K562 (cell line): ENCODE measurements at regions not wholly inside any gene's neighbourhood (a gene's known extent, or its start where the extent isn't known, plus 50 kb on each side); places are given as distances from the start of the nearest gene placed in this dataset.

Experiments used
- ATAC-seq: fragments of 200-7000 bp; cut with Tn5 transposase; 3 replicates; pipeline ENCODE4 v1.9.1; 2020; ENCODE audit warnings: moderate library complexity
- BruUV-seq: library from RNA; stranded (reverse); fragments of 400-500 nt; replicated peaks from 2 replicates; lab custom pipeline; 2021; lab: Mats Ljungman, UMichigan
- CTCF ChIA-PET: fragments of 300-600 bp; formaldehyde crosslinking; extraction: SDS; loops from one replicate; lab custom pipeline; 2021; ENCODE audit warnings: low intra/inter-chr PET ratio; lab: Yijun Ruan, JAX
- POLR2A ChIA-PET: fragments of 300-600, 350-650 bp; sonication (Branson Sonifier 250); formaldehyde crosslinking; extraction: SDS; loops from one replicate; lab custom pipeline; 2021; ENCODE audit warnings: antibody characterized with exemption, inconsistent platforms; lab: Yijun Ruan, JAX
- DNase-seq, 4 experiments: peaks; one replicate each; pipeline versions ENCODE4 v3.0.0 to v3.0.0-alpha.2; 2011 to 2018; ENCODE audit warnings: low spot score in 3 of 4, mixed read lengths in 3 of 4; ENCODE audit errors: extremely low read depth in 1 of 4
- FAIRE-seq: peaks from 2 replicates; lab custom pipeline; 2011; peaks lifted over from hg19 to GRCh38; lab: Jason Lieb, UNC
- H2AFZ ChIP-seq: 2 replicates; pipeline ENCODE4 v1.6.0; 2011; ENCODE audit warnings: low read depth, low read length, control low read depth, inconsistent platforms
- H3K27ac ChIP-seq: fragments of 200-600 bp; 3 replicates; pipeline ENCODE4 v1.8.0; 2011; ENCODE audit warnings: low read depth, mild to moderate bottlenecking, control low read depth, inconsistent platforms, low read length, moderate library complexity, mixed read lengths; ENCODE audit errors: extremely low read depth
- H3K27me3 ChIP-seq, 2 experiments: fragments of 300-600 bp in 1 of 2; 2 replicates in 1 of 2; 3 replicates in 1 of 2; pipeline versions ENCODE4 v1.6.0 to v1.8.0; 2011; ENCODE audit warnings: inconsistent platforms in 2 of 2, low read length in 2 of 2, mild to moderate bottlenecking in 1 of 2, mixed read lengths in 1 of 2, moderate library complexity in 1 of 2; ENCODE audit not compliant: control insufficient read depth in 2 of 2, insufficient read depth in 2 of 2
- H3K36me3 ChIP-seq: fragments of 300-600 bp; 3 replicates; pipeline ENCODE4 v1.8.0; 2011; ENCODE audit warnings: mild to moderate bottlenecking, low read length, inconsistent platforms; ENCODE audit not compliant: control insufficient read depth, insufficient read depth
- H3K4me1 ChIP-seq, 2 experiments: fragments of 200-600 bp in 1 of 2; replicated peaks in 1 of 2; 2 replicates in 1 of 2; 3 replicates in 1 of 2; pipeline versions ENCODE4 v1.5.1 to v1.8.0; 2011; ENCODE audit warnings: inconsistent platforms in 2 of 2, low read length in 2 of 2, mild to moderate bottlenecking in 1 of 2, mixed read lengths in 1 of 2, moderate library complexity in 1 of 2; ENCODE audit not compliant: control insufficient read depth in 2 of 2, insufficient read depth in 2 of 2
- H3K4me2 ChIP-seq: 2 replicates; pipeline ENCODE4 v1.6.1; 2011; ENCODE audit warnings: low read length, control low read depth, inconsistent platforms, mixed read lengths; ENCODE audit not compliant: insufficient read depth
- H3K4me3 ChIP-seq: fragments of 200-600 bp; sonication (generic), shearing (Covaris generic); 2 replicates; pipeline ENCODE4 v1.5.1; 2016; ENCODE audit warnings: control low read depth, inconsistent platforms
- H3K79me2 ChIP-seq: fragments of 200-600 bp; 3 replicates; pipeline ENCODE4 v1.8.0; 2011; ENCODE audit warnings: low read length, inconsistent platforms; ENCODE audit not compliant: control insufficient read depth, insufficient read depth
- H3K9ac ChIP-seq, 2 experiments: 2 replicates each; pipeline versions ENCODE4 v1.6.0 to v1.6.1; 2011; ENCODE audit warnings: low read depth in 2 of 2, low read length in 2 of 2, control low read depth in 1 of 2, inconsistent platforms in 1 of 2, mild to moderate bottlenecking in 1 of 2, mixed read lengths in 1 of 2; ENCODE audit not compliant: insufficient read depth in 1 of 2
- H3K9me1 ChIP-seq: one replicate; pipeline ENCODE4 v1.6.0; 2011; ENCODE audit warnings: inconsistent platforms, mild to moderate bottlenecking, low read length, moderate library complexity; ENCODE audit not compliant: control insufficient read depth, insufficient read depth
- H3K9me3 ChIP-seq: replicated peaks from 2 replicates; pipeline ENCODE4 v1.5.1; 2011; ENCODE audit warnings: low read depth, low read length, inconsistent platforms; ENCODE audit not compliant: control insufficient read depth, insufficient read depth
- H4K20me1 ChIP-seq: replicated peaks from 2 replicates; pipeline ENCODE4 v1.6.1; 2011; ENCODE audit warnings: low read length, inconsistent platforms, mixed read lengths; ENCODE audit not compliant: control insufficient read depth, insufficient read depth
- ATF7 ChIP-seq: fragments of 450-650 bp; IDR thresholded peaks from 2 replicates; pipeline ENCODE4 v1.7.1; 2014; ENCODE audit warnings: mild to moderate bottlenecking, moderate library complexity
- ERF ChIP-seq: fragments of 450-650 bp; formaldehyde crosslinking; IDR thresholded peaks from 2 replicates; pipeline ENCODE4 v1.4.0; 2020; ENCODE audit warnings: mild to moderate bottlenecking, mixed read lengths
- GABPA ChIP-seq: fragments of 200-800 bp; sonication (Bioruptor generic); conservative IDR thresholded peaks from 2 replicates; pipeline ENCODE4 v1.6.1; 2016; ENCODE audit warnings: low read depth, missing genetic modification characterization, missing compliant biosample characterization
- MEIS2 ChIP-seq: fragments of 450-650 bp; IDR thresholded peaks from 2 replicates; pipeline ENCODE4 v1.6.1; 2014; ENCODE audit warnings: mild to moderate bottlenecking; ENCODE audit not compliant: partially characterized antibody
- MTA3 ChIP-seq: fragments of 450-650 bp; formaldehyde crosslinking; IDR thresholded peaks from 2 replicates; pipeline ENCODE4 v1.6.1; 2017; ENCODE audit warnings: mild to moderate bottlenecking, borderline replicate concordance
- NFE2 ChIP-seq: IDR thresholded peaks from 2 replicates; pipeline ENCODE4 v1.6.1; 2014; ENCODE audit warnings: antibody characterized with exemption, low read depth
- NR4A1 ChIP-seq, 2 experiments: fragments of 250-450 bp in 1 of 2; fragments of 450-650 bp in 1 of 2; sonication (Bioruptor Pico) in 1 of 2; IDR thresholded peaks; 2 replicates each; pipeline versions ENCODE4 v1.4.0 to v1.6.1; 2016 to 2020; ENCODE audit warnings: mild to moderate bottlenecking in 2 of 2, missing compliant biosample characterization in 1 of 2, missing genetic modification characterization in 1 of 2, moderate library complexity in 1 of 2
- PPARD ChIP-seq: fragments of 250-450 bp; sonication (Bioruptor Pico); IDR thresholded peaks from 2 replicates; pipeline ENCODE4 v1.8.0; 2022; ENCODE audit warnings: inconsistent platforms, mild to moderate bottlenecking, moderate library complexity
- RAD51 ChIP-seq: fragments of 450-650 bp; IDR thresholded peaks from 2 replicates; pipeline ENCODE4 v1.7.1; 2016; ENCODE audit warnings: low read depth, mild to moderate bottlenecking, borderline replicate concordance
- RBM39 ChIP-seq: fragments of 200-400 bp; formaldehyde crosslinking; optimal IDR thresholded peaks from 2 replicates; pipeline ENCODE3; 2018; ENCODE audit warnings: low read depth, low read length
- RFX1 ChIP-seq: fragments of 450-650 bp; IDR thresholded peaks from 2 replicates; pipeline ENCODE4 v1.6.1; 2016; ENCODE audit warnings: mild to moderate bottlenecking, moderate library complexity
- STAG1 ChIP-seq: sonication (generic); formaldehyde crosslinking; IDR thresholded peaks from 2 replicates; pipeline ENCODE4 v1.5.0; 2020; ENCODE audit warnings: missing genetic modification reagents, borderline replicate concordance
- TCF7L2 ChIP-seq: fragments of 150-350 bp; IDR thresholded peaks from 2 replicates; pipeline ENCODE4 v1.6.1; 2016; ENCODE audit warnings: low read depth, mild to moderate bottlenecking, low read length, moderate library complexity
- ZBED1 ChIP-seq: IDR thresholded peaks from 2 replicates; pipeline ENCODE4 v1.6.1; 2014
- ZBTB43 ChIP-seq: sonication (generic); formaldehyde crosslinking; IDR thresholded peaks from 2 replicates; pipeline ENCODE4 v1.8.0; 2023; ENCODE audit warnings: mild to moderate bottlenecking, missing genetic modification reagents
- ZFP30 ChIP-seq: fragments of 250-450 bp; sonication (Bioruptor Pico); IDR thresholded peaks from 2 replicates; pipeline ENCODE4 v1.8.0; 2022; ENCODE audit warnings: moderate library complexity, mild to moderate bottlenecking, inconsistent platforms, borderline replicate concordance
- ZNF253 ChIP-seq: fragments of 250-450 bp; sonication (Bioruptor Pico); conservative IDR thresholded peaks from 2 replicates; pipeline ENCODE4 v1.6.1; 2021; ENCODE audit warnings: mild to moderate bottlenecking
- ZNF668 ChIP-seq: fragments of 250-450 bp; sonication (Bioruptor Pico); IDR thresholded peaks from 2 replicates; pipeline ENCODE4 v1.8.0; 2022; ENCODE audit warnings: mild to moderate bottlenecking, inconsistent platforms
- ZNF79 ChIP-seq: fragments of 250-450 bp; sonication (Bioruptor Pico); IDR thresholded peaks from 2 replicates; pipeline ENCODE4 v1.4.0; 2020; ENCODE audit warnings: low read depth, mild to moderate bottlenecking, moderate library complexity
- WGBS: fragments of 100-300 bp; shearing (Covaris generic); methylation state at CpG from one replicate; pipeline ENCODE4 v1.1.6; 2016; ENCODE audit warnings: low coverage, mixed read lengths; ENCODE audit not compliant: insufficient coverage; ENCODE audit errors: missing lambda C conversion rate; 5-methylcytosine and 5-hydroxymethylcytosine counted together
- in situ Hi-C: fragments of 300-500 bp; cut with MboI; formaldehyde crosslinking; loops from 4 replicates; pipeline ENCODE4 v1.15.0; 2018; ENCODE audit warnings: inconsistent platforms, mixed read lengths
- intact Hi-C: fragments of 100-400 bp; cut with micrococcal nuclease; formaldehyde crosslinking; loops from 2 replicates; pipeline ENCODE4 v1.14.2; 2022

GRCh38 chrX:15952212-15952611, 97.6 kb upstream of the AP1S2 start:
- no TSS peak for BruUV-seq
- H3K9ac ChIP-seq = no peak overlapping the region
- FAIRE-seq = no peak
- H3K27ac ChIP-seq = no peak overlapping the region
- POLR2A ChIA-PET = interaction anchor here (0.7 kb wide), 1 partner anchor 266 kb away, joined by 3 read pairs; no protein-coding TSS in a partner anchor
- H2AFZ ChIP-seq = no peak overlapping the region
- 0% methylated on average over 2 of the region's 2 CpGs for WGBS
- no peaks in the 10 kb centered on the region for H4K20me1 ChIP-seq
- CTCF ChIA-PET = no interaction called here
- in situ Hi-C loops = no loop called here
- TF ChIP-seq GABPA = no peak
- no peak for TF ChIP-seq MEIS2
- no peak for TF ChIP-seq ZNF668 (CRISPR knock-in tag)
- H3K79me2 ChIP-seq = no peaks in the 10 kb centered on the region
- H3K4me2 ChIP-seq = no peak overlapping the region
- H3K27me3 ChIP-seq = no peaks in the 10 kb centered on the region
- no peak for ATAC-seq
- no peak overlapping the region for H3K4me3 ChIP-seq
- H3K4me1 ChIP-seq = peaks cover 0 to 10% of the 10 kb centered on the region in 2 experiments; a peak in 4 of 5 replicates
- DNase-seq = no peak
- no peaks in the 10 kb centered on the region for H3K9me3 ChIP-seq
- no peaks in the 10 kb centered on the region for H3K9me1 ChIP-seq
- no peaks in the 10 kb centered on the region for H3K36me3 ChIP-seq
- intact Hi-C loops = no loop called here

DNA sequence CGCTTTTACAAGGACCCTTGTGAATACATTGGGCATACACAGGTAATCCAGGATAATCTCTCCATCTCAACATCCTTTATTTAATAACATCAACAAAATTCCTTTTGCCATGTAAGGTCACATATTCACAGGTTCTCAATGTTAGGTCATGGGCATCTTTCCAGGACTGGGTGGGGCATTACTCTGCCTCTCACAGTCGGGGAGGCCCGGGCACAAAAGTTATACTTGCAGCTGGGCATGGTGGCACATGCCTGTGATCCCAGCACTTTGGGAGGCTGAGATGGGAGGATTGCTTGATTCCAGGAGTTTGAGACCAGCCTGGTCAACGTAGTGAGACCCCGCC, 93.7 kb upstream of the AP1S2 start:
- Histone ChIP-seq H3K4me2 (no peak overlapping the region), H3K27me3 (no peaks in the 10 kb centered on the region), H2AFZ (no peak overlapping the region), H3K79me2 (no peaks in the 10 kb centered on the region), H3K27ac (no peak overlapping the region), H3K9ac (no peak overlapping the region), H3K9me3 (no peaks in the 10 kb centered on the region), H4K20me1 (no peaks in the 10 kb centered on the region), H3K4me1 (peaks cover 0 to 20% of the 10 kb centered on the region in 2 experiments; a peak in 4 of 5 replicates), H3K9me1 (no peaks in the 10 kb centered on the region), H3K4me3 (no peak overlapping the region), H3K36me3 (no peaks in the 10 kb centered on the region)
- ChIA-PET POLR2A (no interaction called here), CTCF (no interaction called here)
- 6% methylated on average over 5 of the region's 5 CpGs for WGBS
- ATAC-seq = no peak
- BruUV-seq = no TSS peak
- intact Hi-C loops = no loop called here
- no peak for FAIRE-seq
- no peak for DNase-seq
- in situ Hi-C loops = no loop called here
- TF ChIP-seq ERF (no peak), NR4A1 (CRISPR knock-in tag; IDR thresholded peaks at IDR 0.05) (no peak), NR4A1 (tag; IDR thresholded peaks at IDR 0.05) (no peak), PPARD (CRISPR knock-in tag) (no peak), ZNF253 (CRISPR knock-in tag) (no peak), ZBED1 (no peak), ATF7 (no peak), TCF7L2 (no peak), ZFP30 (no peak), RFX1 (no peak), ZBTB43 (no peak), MTA3 (no peak), RBM39 (no peak), RAD51 (no peak), STAG1 (CRISPR knock-in tag) (no peak), NFE2 (no peak), ZNF79 (CRISPR knock-in tag) (no peak)
